ENCODE measurements at regions not wholly inside any gene's neighbourhood (a gene's known extent, or its start where the extent isn't known, plus 50 kb on each side); places are given as distances from the start of the nearest gene placed in this dataset.
"Not testable (repeated sequence)": the region's sequence is repeated elsewhere in the genome, so short reads cannot be mapped to it uniquely, and the experiment has no call there.

- no peaks in the 10 kb centered on the region for H3K9me3 Mint-ChIP-seq (ENCODE audit: low read depth)
- H3K27ac Mint-ChIP-seq = no peak overlapping the region
- no peaks in the 10 kb centered on the region for H3K4me1 Mint-ChIP-seq (ENCODE audit: low read depth)
- no peaks in the 10 kb centered on the region for H3K36me3 Mint-ChIP-seq
- no peaks in the 10 kb centered on the region for H3K27me3 Mint-ChIP-seq
- H3K4me3 Mint-ChIP-seq = no peak overlapping the region
These were observed 298.0 kb upstream of the RBMS3 start for GRCh38 chr3:28982906-28983305.

GRCh38 chr3:28986922-28987321, 293.9 kb upstream of the RBMS3 start:
- no peak overlapping the region for H3K27ac Mint-ChIP-seq
- no peaks in the 10 kb centered on the region for H3K36me3 Mint-ChIP-seq
- no peaks in the 10 kb centered on the region for H3K27me3 Mint-ChIP-seq
- no peaks in the 10 kb centered on the region for H3K4me1 Mint-ChIP-seq (ENCODE audit: low read depth)
- no peak overlapping the region for H3K4me3 Mint-ChIP-seq
- no peaks in the 10 kb centered on the region for H3K9me3 Mint-ChIP-seq (ENCODE audit: low read depth)

GRCh38 chr3:28989646-28990089, 291.2 kb upstream of the RBMS3 start:
- H3K27ac Mint-ChIP-seq = no peak overlapping the region
- H3K27me3 Mint-ChIP-seq = no peaks in the 10 kb centered on the region
- no peaks in the 10 kb centered on the region for H3K9me3 Mint-ChIP-seq (ENCODE audit: low read depth)
- no peak overlapping the region for H3K4me3 Mint-ChIP-seq
- no peaks in the 10 kb centered on the region for H3K4me1 Mint-ChIP-seq (ENCODE audit: low read depth)
- no peaks in the 10 kb centered on the region for H3K36me3 Mint-ChIP-seq

GRCh38 chr3:28994161-28994905, 286.5 kb upstream of the RBMS3 start:
- Mint-ChIP-seq H3K4me3 (no peak overlapping the region), H3K27ac (no peak overlapping the region), H3K4me1 (ENCODE audit: low read depth) (no peaks in the 10 kb centered on the region), H3K36me3 (no peaks in the 10 kb centered on the region), H3K27me3 (no peaks in the 10 kb centered on the region), H3K9me3 (ENCODE audit: low read depth) (no peaks in the 10 kb centered on the region)

- Mint-ChIP-seq H3K9me3 (ENCODE audit: low read depth) (no peaks in the 10 kb centered on the region), H3K27ac (no peak overlapping the region), H3K4me1 (ENCODE audit: low read depth) (no peaks in the 10 kb centered on the region), H3K36me3 (no peaks in the 10 kb centered on the region), H3K4me3 (no peak overlapping the region), H3K27me3 (no peaks in the 10 kb centered on the region)
These were observed 275.8 kb upstream of the RBMS3 start for GRCh38 chr3:29004885-29005599.

- Mint-ChIP-seq H3K4me1 (ENCODE audit: low read depth) (no peaks in the 10 kb centered on the region), H3K27me3 (no peaks in the 10 kb centered on the region), H3K27ac (no peak overlapping the region), H3K4me3 (no peak overlapping the region), H3K36me3 (no peaks in the 10 kb centered on the region), H3K9me3 (ENCODE audit: low read depth) (no peaks in the 10 kb centered on the region)
These were observed 275.0 kb upstream of the RBMS3 start for GRCh38 chr3:29005862-29006261.

GRCh38 chr3:29011441-29011840, 269.4 kb upstream of the RBMS3 start:
- Mint-ChIP-seq H3K27me3 (no peaks in the 10 kb centered on the region), H3K4me3 (no peak overlapping the region), H3K27ac (no peak overlapping the region), H3K36me3 (no peaks in the 10 kb centered on the region), H3K9me3 (ENCODE audit: low read depth) (no peaks in the 10 kb centered on the region), H3K4me1 (ENCODE audit: low read depth) (no peaks in the 10 kb centered on the region)

- H3K4me3 Mint-ChIP-seq = no peak overlapping the region
- no peaks in the 10 kb centered on the region for H3K4me1 Mint-ChIP-seq (ENCODE audit: low read depth)
- H3K27me3 Mint-ChIP-seq = no peaks in the 10 kb centered on the region
- no peaks in the 10 kb centered on the region for H3K36me3 Mint-ChIP-seq
- no peaks in the 10 kb centered on the region for H3K9me3 Mint-ChIP-seq (ENCODE audit: low read depth)
- H3K27ac Mint-ChIP-seq = no peak overlapping the region
These were observed 268.9 kb upstream of the RBMS3 start for GRCh38 chr3:29011966-29012365.

- Mint-ChIP-seq H3K9me3 (ENCODE audit: low read depth) (peaks cover 6% of the 10 kb centered on the region), H3K27me3 (no peaks in the 10 kb centered on the region), H3K4me3 (no peak overlapping the region), H3K4me1 (ENCODE audit: low read depth) (no peaks in the 10 kb centered on the region), H3K36me3 (no peaks in the 10 kb centered on the region), H3K27ac (no peak overlapping the region)
These were observed 257.9 kb upstream of the RBMS3 start for GRCh38 chr3:29022976-29023375.

GRCh38 chr3:29026286-29026685, 254.6 kb upstream of the RBMS3 start:
- Mint-ChIP-seq H3K27ac (no peak overlapping the region), H3K4me3 (no peak overlapping the region)

GRCh38 chr3:29026959-29027358, 253.9 kb upstream of the RBMS3 start:
- no peaks in the 10 kb centered on the region for H3K36me3 Mint-ChIP-seq
- no peak overlapping the region for H3K4me3 Mint-ChIP-seq
- no peaks in the 10 kb centered on the region for H3K4me1 Mint-ChIP-seq (ENCODE audit: low read depth)
- no peak overlapping the region for H3K27ac Mint-ChIP-seq
- no peaks in the 10 kb centered on the region for H3K27me3 Mint-ChIP-seq
- H3K9me3 Mint-ChIP-seq (ENCODE audit: low read depth) = peaks cover 6% of the 10 kb centered on the region

More at GRCh38 chr3:29026286-29026685, 254.6 kb upstream of the RBMS3 start:
- Mint-ChIP-seq H3K36me3 (no peaks in the 10 kb centered on the region), H3K27me3 (no peaks in the 10 kb centered on the region), H3K9me3 (ENCODE audit: low read depth) (peaks cover 6% of the 10 kb centered on the region), H3K4me1 (ENCODE audit: low read depth) (no peaks in the 10 kb centered on the region)

GRCh38 chr3:29031175-29031574, 249.7 kb upstream of the RBMS3 start:
- H3K9me3 Mint-ChIP-seq (ENCODE audit: low read depth); H3K36me3 Mint-ChIP-seq; H3K27me3 Mint-ChIP-seq; H3K27ac Mint-ChIP-seq; H3K4me1 Mint-ChIP-seq (ENCODE audit: low read depth); H3K4me3 Mint-ChIP-seq: not testable (repeated sequence)

- Mint-ChIP-seq H3K27me3 (no peaks in the 10 kb centered on the region), H3K36me3 (no peaks in the 10 kb centered on the region), H3K9me3 (ENCODE audit: low read depth) (no peaks in the 10 kb centered on the region), H3K4me1 (ENCODE audit: low read depth) (no peaks in the 10 kb centered on the region), H3K4me3 (no peak overlapping the region), H3K27ac (no peak overlapping the region)
These were observed 247.4 kb upstream of the RBMS3 start for GRCh38 chr3:29033511-29033910.

GRCh38 chr3:29050155-29050554, 230.7 kb upstream of the RBMS3 start:
- Mint-ChIP-seq H3K27me3 (no peaks in the 10 kb centered on the region), H3K4me1 (ENCODE audit: low read depth) (no peaks in the 10 kb centered on the region), H3K27ac (no peak overlapping the region), H3K9me3 (ENCODE audit: low read depth) (peaks cover 11% of the 10 kb centered on the region), H3K4me3 (no peak overlapping the region), H3K36me3 (peaks cover 3% of the 10 kb centered on the region)

- Mint-ChIP-seq H3K27me3 (no peaks in the 10 kb centered on the region), H3K4me3 (no peak overlapping the region), H3K4me1 (ENCODE audit: low read depth) (no peaks in the 10 kb centered on the region), H3K9me3 (ENCODE audit: low read depth) (peaks cover 23% of the 10 kb centered on the region), H3K36me3 (peaks cover 5% of the 10 kb centered on the region), H3K27ac (no peak overlapping the region)
These were observed 223.5 kb upstream of the RBMS3 start for GRCh38 chr3:29057326-29057725.

- no peak overlapping the region for H3K27ac Mint-ChIP-seq
- no peaks in the 10 kb centered on the region for H3K36me3 Mint-ChIP-seq
- peaks cover 8% of the 10 kb centered on the region for H3K9me3 Mint-ChIP-seq (ENCODE audit: low read depth)
- H3K27me3 Mint-ChIP-seq = no peaks in the 10 kb centered on the region
- H3K4me1 Mint-ChIP-seq (ENCODE audit: low read depth) = no peaks in the 10 kb centered on the region
- no peak overlapping the region for H3K4me3 Mint-ChIP-seq
These were observed 216.8 kb upstream of the RBMS3 start for GRCh38 chr3:29064085-29064484.

Measured in activated naive CD8-positive, alpha-beta T cell (primary cell).